Body of pancreas (tissue), 4 donors: ENCODE measurements at regions not wholly inside any gene's neighbourhood (a gene's known extent, or its start where the extent isn't known, plus 50 kb on each side); places are given as distances from the start of the nearest gene placed in this dataset.

Source experiments
- ATAC-seq: fragments of 150-250 bp; one replicate; pipeline ENCODE4 v1.9.1; 2016
- DNase-seq, 4 donors: peaks; one replicate each; pipeline ENCODE4 v3.0.0-alpha.2; 2019
- H3K27ac ChIP-seq, 4 donors: fragments of 200-600 bp; sonication (generic); 1 replicate in 3 of 4; 2 replicates in 1 of 4; pipeline versions ENCODE4 v1.5.1 to v1.6.1; 2016 to 2019; ENCODE audit warnings: mild to moderate bottlenecking in 1 of 4, mixed read lengths in 1 of 4, moderate library complexity in 1 of 4
- H3K27me3 ChIP-seq, 2 donors: fragments of 200-600 bp; sonication (generic); one replicate each; pipeline ENCODE4 v1.6.0; 2016; ENCODE audit warnings: mild to moderate bottlenecking in 1 of 2
- H3K36me3 ChIP-seq, 2 donors: fragments of 200-600 bp; sonication (generic); replicated peaks in 1 of 2; 2 replicates each; pipeline ENCODE4 v1.5.1; 2016; ENCODE audit warnings: low read depth in 2 of 2; ENCODE audit not compliant: insufficient read depth in 1 of 2
- H3K4me1 ChIP-seq: fragments of 200-600 bp; sonication (generic); one replicate; pipeline ENCODE4 v1.6.0; 2016
- H3K4me3 ChIP-seq, 2 donors: fragments of 200-600 bp; sonication (generic); 1 replicate in 1 of 2; 2 replicates in 1 of 2; pipeline ENCODE4 v1.5.1; 2016 to 2019
- H3K9me3 ChIP-seq, 3 donors: fragments of 200-600 bp; sonication (generic); 1 replicate in 2 of 3; 2 replicates in 1 of 3; pipeline ENCODE4 v1.5.1; 2016
- CTCF ChIP-seq, 7 experiments: fragments of 450-650 bp in 4 of 7; fragments of 200-600 bp in 3 of 7; sonication (generic) in 3 of 7; IDR thresholded peaks; one replicate each; pipeline ENCODE4 v1.5.1; 2016 to 2019; ENCODE audit warnings: antibody characterized with exemption in 7 of 7
- POLR2A ChIP-seq, 3 donors: fragments of 450-650 bp; IDR thresholded peaks; one replicate each; pipeline ENCODE4 v1.6.1; 2016; ENCODE audit warnings: antibody characterized with exemption in 3 of 3, mild to moderate bottlenecking in 2 of 3
- WGBS, 2 donors: methylation state at CpG; one replicate each; pipeline ENCODE4 v1.1.5; 2017; 5-methylcytosine and 5-hydroxymethylcytosine counted together
- intact Hi-C: fragments of 100-400 bp; cut with DNase I; formaldehyde crosslinking; loops from one replicate; pipeline ENCODE4 v1.15.1; 2023

GRCh38 chr3:148078658-148079057 lies 619.0 kb upstream of the AGTR1 start:
- Histone ChIP-seq H3K4me1 (no peaks in the 10 kb centered on the region), H3K4me3 (no peak overlapping the region), H3K27ac (no peak overlapping the region), H3K9me3 (no peaks in the 10 kb centered on the region), H3K27me3 (no peaks in the 10 kb centered on the region), H3K36me3 (no peaks in the 10 kb centered on the region)
- intact Hi-C loops: no loop called here
- TF ChIP-seq POLR2A (IDR thresholded peaks at IDR 0.05) (no peak), CTCF (IDR thresholded peaks at IDR 0.05) (no peak)
- DNase-seq (no peak), ATAC-seq (no peak)

DNA sequence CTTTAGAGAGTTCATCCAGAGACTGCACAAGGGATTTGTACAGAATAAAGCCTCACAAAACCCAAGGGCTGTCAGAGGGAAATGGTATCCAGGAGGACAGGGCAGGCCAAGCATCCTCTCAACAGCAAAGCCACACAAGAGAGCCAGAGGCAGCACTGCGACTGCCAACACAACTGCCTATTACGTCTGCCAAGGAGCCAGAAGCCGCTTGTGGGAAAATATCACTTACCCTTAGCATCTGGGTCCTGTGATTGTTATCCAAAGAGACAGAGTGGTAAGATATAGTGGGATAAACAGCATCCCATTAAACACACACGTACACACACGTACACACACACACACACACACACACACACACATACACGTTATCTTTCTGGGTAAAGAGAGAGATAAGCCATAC lies 618.3 kb upstream of the AGTR1 start:
- H3K36me3 ChIP-seq: no peaks in the 10 kb centered on the region
- no peaks in the 10 kb centered on the region for H3K9me3 ChIP-seq
- ATAC-seq (no peak), DNase-seq (no peak)
- WGBS, 2 donors: 56 to 59% methylated on average over 6 of the region's 6 CpGs
- no peaks in the 10 kb centered on the region for H3K27me3 ChIP-seq
- TF ChIP-seq CTCF (IDR thresholded peaks at IDR 0.05): no peak
- TF ChIP-seq POLR2A (IDR thresholded peaks at IDR 0.05): no peak
- no peak overlapping the region for H3K27ac ChIP-seq
- intact Hi-C loops: no loop called here
- H3K4me1 ChIP-seq: no peaks in the 10 kb centered on the region
- no peak overlapping the region for H3K4me3 ChIP-seq

DNA sequence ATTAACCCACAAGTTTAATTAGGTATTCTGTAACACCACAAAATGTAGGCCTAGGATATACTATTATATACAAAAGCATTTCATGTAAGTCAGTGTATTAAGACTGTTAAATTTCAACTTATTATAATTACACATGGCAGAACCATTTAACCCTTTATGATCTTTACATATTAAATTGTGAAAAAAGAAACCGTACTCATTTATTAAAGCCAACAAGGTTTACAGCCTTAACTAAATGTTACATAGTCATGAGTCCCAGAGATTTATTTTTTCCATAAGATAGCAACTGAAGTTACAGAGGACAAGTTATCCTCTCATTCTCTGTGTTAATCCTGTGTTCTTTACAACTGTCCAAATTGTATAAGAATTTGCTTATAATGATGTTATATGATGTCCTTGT lies 615.8 kb upstream of the AGTR1 start:
- Histone ChIP-seq H3K9me3 (no peaks in the 10 kb centered on the region), H3K36me3 (no peaks in the 10 kb centered on the region), H3K27me3 (no peaks in the 10 kb centered on the region), H3K4me3 (no peak overlapping the region), H3K4me1 (no peaks in the 10 kb centered on the region), H3K27ac (no peak overlapping the region)
- intact Hi-C loops: no loop called here
- ATAC-seq (no peak), DNase-seq (no peak)
- WGBS, 2 donors: 94 to 98% methylated on average over 1 of the region's 1 CpG
- TF ChIP-seq POLR2A (IDR thresholded peaks at IDR 0.05) (no peak), CTCF (IDR thresholded peaks at IDR 0.05) (no peak)

DNA sequence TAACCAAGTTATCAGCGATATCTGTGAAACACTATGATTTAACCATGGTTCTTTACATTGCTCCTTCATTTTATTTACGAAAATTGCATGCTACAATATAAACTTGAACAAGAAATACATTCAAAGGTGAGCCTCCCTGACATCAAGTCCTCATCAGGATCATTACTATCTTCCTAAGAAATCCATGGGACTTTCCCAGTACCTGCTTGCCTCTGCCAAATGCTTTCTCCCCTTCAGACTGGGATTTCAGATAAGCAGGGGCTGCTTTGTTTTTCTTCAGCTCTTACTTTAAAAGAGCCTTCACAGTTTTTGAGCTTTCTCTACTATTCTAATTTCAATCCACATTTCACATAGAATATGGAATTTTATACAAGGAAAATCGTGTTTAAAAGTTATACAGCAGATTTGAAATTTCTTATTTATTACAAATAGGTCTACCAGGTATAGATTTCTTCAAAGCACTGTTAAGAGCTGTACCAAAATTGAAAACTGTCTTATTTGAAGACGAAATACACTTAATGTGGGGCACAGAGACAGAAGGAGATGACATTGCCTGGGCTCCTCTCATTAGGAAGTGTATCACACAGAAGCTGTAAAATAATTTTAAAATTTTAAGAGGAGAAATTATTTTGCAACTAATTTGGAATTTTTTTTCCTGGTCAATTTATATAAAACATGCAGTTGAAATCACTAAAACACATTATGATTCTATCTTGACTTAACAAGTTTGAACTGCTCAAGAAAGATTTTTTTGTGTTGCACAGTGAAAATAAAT lies 615.0 kb upstream of the AGTR1 start:
- no peaks in the 10 kb centered on the region for H3K9me3 ChIP-seq
- H3K4me1 ChIP-seq: no peaks in the 10 kb centered on the region
- DNase-seq (no peak), ATAC-seq (no peak)
- 61 to 72% methylated on average over 4 of the region's 4 CpGs for WGBS, 2 donors
- intact Hi-C loops: no loop called here
- no peak overlapping the region for H3K4me3 ChIP-seq
- H3K27me3 ChIP-seq: no peaks in the 10 kb centered on the region
- TF ChIP-seq POLR2A (IDR thresholded peaks at IDR 0.05) (no peak), CTCF (IDR thresholded peaks at IDR 0.05) (no peak)
- H3K27ac ChIP-seq: no peak overlapping the region
- no peaks in the 10 kb centered on the region for H3K36me3 ChIP-seq

DNA sequence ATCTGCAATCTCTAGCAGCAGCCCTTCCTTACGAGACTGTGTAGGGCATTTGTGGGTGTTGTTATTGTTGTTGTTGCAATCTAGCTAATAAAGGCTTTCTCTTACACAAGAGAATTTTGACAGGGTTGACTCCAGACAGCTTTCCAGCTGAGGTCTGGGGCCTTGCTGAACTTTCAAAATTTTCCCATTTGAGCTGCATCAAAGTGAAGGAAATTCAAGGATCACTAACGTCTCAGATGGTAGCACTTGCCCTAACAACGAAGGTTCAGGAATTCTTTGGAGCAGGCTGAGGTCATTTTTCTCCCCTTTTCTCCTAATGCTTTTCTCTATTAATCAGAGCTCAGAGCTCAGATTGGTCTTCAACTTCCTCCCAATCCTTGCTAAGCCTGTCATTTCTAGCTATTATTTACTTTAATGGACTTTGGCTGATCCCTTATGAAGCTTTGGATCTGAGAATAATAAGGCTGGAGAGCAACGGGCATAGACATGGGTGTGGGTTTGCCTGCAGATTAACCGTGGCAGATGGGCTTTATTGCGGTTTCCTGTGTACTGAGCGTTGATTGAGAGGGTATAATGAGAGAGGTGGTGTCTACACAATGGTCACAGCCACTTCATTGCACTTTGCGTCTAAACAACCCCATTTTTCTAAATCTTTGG lies 614.0 kb upstream of the AGTR1 start:
- WGBS, 2 donors: 67 to 68% methylated on average over 8 of the region's 8 CpGs
- intact Hi-C loops: no loop called here
- no peak overlapping the region for H3K4me3 ChIP-seq

More for the DNA sequence above, 614.0 kb upstream of the AGTR1 start:
- H3K9me3 ChIP-seq: no peaks in the 10 kb centered on the region
- DNase-seq (no peak), ATAC-seq (no peak)
- no peaks in the 10 kb centered on the region for H3K4me1 ChIP-seq
- no peaks in the 10 kb centered on the region for H3K36me3 ChIP-seq
- TF ChIP-seq CTCF (IDR thresholded peaks at IDR 0.05) (no peak), POLR2A (IDR thresholded peaks at IDR 0.05) (no peak)
- H3K27me3 ChIP-seq: no peaks in the 10 kb centered on the region
- no peak overlapping the region for H3K27ac ChIP-seq
